Transverse colon (tissue), 3 donors: ENCODE measurements at regions not wholly inside any gene's neighbourhood (a gene's known extent, or its start where the extent isn't known, plus 50 kb on each side); places are given as distances from the start of the nearest gene placed in this dataset.
"Not testable (repeated sequence)": the region's sequence is repeated elsewhere in the genome, so short reads cannot be mapped to it uniquely, and the experiment has no call there.

Source experiments
- POLR2A ChIP-seq: fragments of 450-650 bp; IDR thresholded peaks from one replicate; pipeline ENCODE4 v1.6.1; 2016; ENCODE audit warnings: antibody characterized with exemption, mild to moderate bottlenecking, moderate library complexity
- TF ChIP-seq, protein P1 (sequence below), 5 experiments: fragments of 200-600 bp in 3 of 5; fragments of 450-650 bp in 2 of 5; sonication (generic) in 3 of 5; IDR thresholded peaks; 1 replicate in 2 of 5; 2 replicates in 3 of 5; pipeline ENCODE4 v1.5.1; 2016 to 2017; ENCODE audit warnings: antibody characterized with exemption in 5 of 5, inconsistent platforms in 3 of 5, mild to moderate bottlenecking in 2 of 5, moderate library complexity in 1 of 5

- TF ChIP-seq, protein P1, sequence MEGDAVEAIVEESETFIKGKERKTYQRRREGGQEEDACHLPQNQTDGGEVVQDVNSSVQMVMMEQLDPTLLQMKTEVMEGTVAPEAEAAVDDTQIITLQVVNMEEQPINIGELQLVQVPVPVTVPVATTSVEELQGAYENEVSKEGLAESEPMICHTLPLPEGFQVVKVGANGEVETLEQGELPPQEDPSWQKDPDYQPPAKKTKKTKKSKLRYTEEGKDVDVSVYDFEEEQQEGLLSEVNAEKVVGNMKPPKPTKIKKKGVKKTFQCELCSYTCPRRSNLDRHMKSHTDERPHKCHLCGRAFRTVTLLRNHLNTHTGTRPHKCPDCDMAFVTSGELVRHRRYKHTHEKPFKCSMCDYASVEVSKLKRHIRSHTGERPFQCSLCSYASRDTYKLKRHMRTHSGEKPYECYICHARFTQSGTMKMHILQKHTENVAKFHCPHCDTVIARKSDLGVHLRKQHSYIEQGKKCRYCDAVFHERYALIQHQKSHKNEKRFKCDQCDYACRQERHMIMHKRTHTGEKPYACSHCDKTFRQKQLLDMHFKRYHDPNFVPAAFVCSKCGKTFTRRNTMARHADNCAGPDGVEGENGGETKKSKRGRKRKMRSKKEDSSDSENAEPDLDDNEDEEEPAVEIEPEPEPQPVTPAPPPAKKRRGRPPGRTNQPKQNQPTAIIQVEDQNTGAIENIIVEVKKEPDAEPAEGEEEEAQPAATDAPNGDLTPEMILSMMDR (IDR thresholded peaks at IDR 0.05): not testable (repeated sequence)
- not testable (repeated sequence) for TF ChIP-seq POLR2A
These were observed 91.9 kb upstream of the SLC45A1 start for GRCh38 chr1:8226024-8226423.
